ENCODE measurements at regions not wholly inside any gene's neighbourhood (a gene's known extent, or its start where the extent isn't known, plus 50 kb on each side); places are given as distances from the start of the nearest gene placed in this dataset.
A peak's percentile ranks its signal among the peaks of the same experiment; 100 is the strongest.

- peaks cover 0 to 4% (median 0%) of the 10 kb centered on the region in 3 donors for H3K4me1 ChIP-seq (ENCODE audit: control insufficient read depth in 2 of 3, insufficient read depth in 2 of 3, low read depth in 1 of 3, low read length in 3 of 3)
- DNase-seq: no peak
- FAIRE-seq: no peak
- TF ChIP-seq CTCF (IDR thresholded peaks at IDR 0.05; ENCODE audit: borderline replicate concordance, extremely low read depth, insufficient read depth): no peak
- intact Hi-C loops (cut with DNase I): no loop called here
- no peak overlapping the region for H3K27ac ChIP-seq (ENCODE audit: low read depth in 2 of 2, low read length in 2 of 2)
- H3K9me3 ChIP-seq (ENCODE audit: control insufficient read depth in 2 of 3, insufficient read depth in 1 of 3, low read length in 3 of 3): no peaks in the 10 kb centered on the region
- H3K9ac ChIP-seq (ENCODE audit: low read length in 3 of 3): no peak overlapping the region
- H3K36me3 ChIP-seq (ENCODE audit: control insufficient read depth in 2 of 3, insufficient read depth in 3 of 3, low read length in 3 of 3): no peaks in the 10 kb centered on the region
- no peaks in the 10 kb centered on the region for H3K27me3 ChIP-seq (ENCODE audit: control insufficient read depth, insufficient read depth, low read length)
- H3K4me3 ChIP-seq (ENCODE audit: low read length in 3 of 3): no peak overlapping the region
These were observed 193.6 kb downstream of the FGFR2 start for GRCh38 chr10:121404611-121405010.

GRCh38 chr10:121405096-121405495, 193.1 kb downstream of the FGFR2 start:
- FAIRE-seq (no peak), DNase-seq (peak in 1 of 5 donors; percentile 3)
- Histone ChIP-seq H3K27me3 (ENCODE audit: control insufficient read depth, insufficient read depth, low read length) (no peaks in the 10 kb centered on the region), H3K4me3 (ENCODE audit: low read length in 3 of 3) (no peak overlapping the region), H3K27ac (ENCODE audit: low read depth in 2 of 2, low read length in 2 of 2) (no peak overlapping the region), H3K4me1 (ENCODE audit: control insufficient read depth in 2 of 3, insufficient read depth in 2 of 3, low read depth in 1 of 3, low read length in 3 of 3) (peaks cover 0 to 6% (median 0%) of the 10 kb centered on the region in 3 donors), H3K36me3 (ENCODE audit: control insufficient read depth in 2 of 3, insufficient read depth in 3 of 3, low read length in 3 of 3) (no peaks in the 10 kb centered on the region), H3K9ac (ENCODE audit: low read length in 3 of 3) (no peak overlapping the region), H3K9me3 (ENCODE audit: control insufficient read depth in 2 of 3, insufficient read depth in 1 of 3, low read length in 3 of 3) (no peaks in the 10 kb centered on the region)
- TF ChIP-seq CTCF (IDR thresholded peaks at IDR 0.05; ENCODE audit: borderline replicate concordance, extremely low read depth, insufficient read depth): no peak
- intact Hi-C loops (cut with DNase I): no loop called here

GRCh38 chr10:121405549-121405948, 192.7 kb downstream of the FGFR2 start:
- H3K27me3 ChIP-seq (ENCODE audit: control insufficient read depth, insufficient read depth, low read length): no peaks in the 10 kb centered on the region
- no peak overlapping the region for H3K27ac ChIP-seq (ENCODE audit: low read depth in 2 of 2, low read length in 2 of 2)
- FAIRE-seq: no peak
- intact Hi-C loops (cut with DNase I): no loop called here
- no peaks in the 10 kb centered on the region for H3K36me3 ChIP-seq (ENCODE audit: control insufficient read depth in 2 of 3, insufficient read depth in 3 of 3, low read length in 3 of 3)
- H3K4me1 ChIP-seq (ENCODE audit: control insufficient read depth in 2 of 3, insufficient read depth in 2 of 3, low read depth in 1 of 3, low read length in 3 of 3): peaks cover 0 to 6% (median 0%) of the 10 kb centered on the region in 3 donors
- H3K9ac ChIP-seq (ENCODE audit: low read length in 3 of 3): no peak overlapping the region
- DNase-seq: no peak
- no peak overlapping the region for H3K4me3 ChIP-seq (ENCODE audit: low read length in 3 of 3)
- no peak for TF ChIP-seq CTCF (IDR thresholded peaks at IDR 0.05; ENCODE audit: borderline replicate concordance, extremely low read depth, insufficient read depth)
- no peaks in the 10 kb centered on the region for H3K9me3 ChIP-seq (ENCODE audit: control insufficient read depth in 2 of 3, insufficient read depth in 1 of 3, low read length in 3 of 3)

- Histone ChIP-seq H3K27ac (ENCODE audit: low read depth in 2 of 2, low read length in 2 of 2) (no peak overlapping the region), H3K4me3 (ENCODE audit: low read length in 3 of 3) (no peak overlapping the region), H3K27me3 (ENCODE audit: control insufficient read depth, insufficient read depth, low read length) (no peaks in the 10 kb centered on the region), H3K9ac (ENCODE audit: low read length in 3 of 3) (no peak overlapping the region), H3K4me1 (ENCODE audit: control insufficient read depth in 2 of 3, insufficient read depth in 2 of 3, low read depth in 1 of 3, low read length in 3 of 3) (peaks cover 0 to 6% (median 0%) of the 10 kb centered on the region in 3 donors), H3K9me3 (ENCODE audit: control insufficient read depth in 2 of 3, insufficient read depth in 1 of 3, low read length in 3 of 3) (no peaks in the 10 kb centered on the region), H3K36me3 (ENCODE audit: control insufficient read depth in 2 of 3, insufficient read depth in 3 of 3, low read length in 3 of 3) (no peaks in the 10 kb centered on the region)
- intact Hi-C loops (cut with DNase I): no loop called here
- DNase-seq (peak in 1 of 5 donors; percentile 5), FAIRE-seq (no peak)
- TF ChIP-seq CTCF (IDR thresholded peaks at IDR 0.05; ENCODE audit: borderline replicate concordance, extremely low read depth, insufficient read depth): no peak
These were observed 192.3 kb downstream of the FGFR2 start for GRCh38 chr10:121405953-121406352.

Measured in kidney (tissue), 13 donors.